MM.1S (cell line): ENCODE measurements at regions not wholly inside any gene's neighbourhood (a gene's known extent, or its start where the extent isn't known, plus 50 kb on each side); places are given as distances from the start of the nearest gene placed in this dataset.

Experiments used
- EZH2 ChIP-seq: fragments of 300-600 bp; sonication (generic); optimal IDR thresholded peaks from 2 replicates; pipeline ENCODE3; 2017; ENCODE audit warnings: low read depth, mild to moderate bottlenecking, antibody characterized with exemption, low read length, mixed read lengths
- TF ChIP-seq, protein P1 (sequence below): fragments of 300-600 bp; sonication (generic); IDR thresholded peaks from 2 replicates; pipeline ENCODE4 v1.5.1; 2016; ENCODE audit warnings: antibody characterized with exemption, low read length, mixed read lengths

- TF ChIP-seq EZH2 = no peak
- TF ChIP-seq, protein P1, sequence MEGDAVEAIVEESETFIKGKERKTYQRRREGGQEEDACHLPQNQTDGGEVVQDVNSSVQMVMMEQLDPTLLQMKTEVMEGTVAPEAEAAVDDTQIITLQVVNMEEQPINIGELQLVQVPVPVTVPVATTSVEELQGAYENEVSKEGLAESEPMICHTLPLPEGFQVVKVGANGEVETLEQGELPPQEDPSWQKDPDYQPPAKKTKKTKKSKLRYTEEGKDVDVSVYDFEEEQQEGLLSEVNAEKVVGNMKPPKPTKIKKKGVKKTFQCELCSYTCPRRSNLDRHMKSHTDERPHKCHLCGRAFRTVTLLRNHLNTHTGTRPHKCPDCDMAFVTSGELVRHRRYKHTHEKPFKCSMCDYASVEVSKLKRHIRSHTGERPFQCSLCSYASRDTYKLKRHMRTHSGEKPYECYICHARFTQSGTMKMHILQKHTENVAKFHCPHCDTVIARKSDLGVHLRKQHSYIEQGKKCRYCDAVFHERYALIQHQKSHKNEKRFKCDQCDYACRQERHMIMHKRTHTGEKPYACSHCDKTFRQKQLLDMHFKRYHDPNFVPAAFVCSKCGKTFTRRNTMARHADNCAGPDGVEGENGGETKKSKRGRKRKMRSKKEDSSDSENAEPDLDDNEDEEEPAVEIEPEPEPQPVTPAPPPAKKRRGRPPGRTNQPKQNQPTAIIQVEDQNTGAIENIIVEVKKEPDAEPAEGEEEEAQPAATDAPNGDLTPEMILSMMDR = no peak
Observed at GRCh38 chr20:17107127-17107526, 119.7 kb upstream of the PCSK2 start.
